ENCODE measurements at regions not wholly inside any gene's neighbourhood (a gene's known extent, or its start where the extent isn't known, plus 50 kb on each side); places are given as distances from the start of the nearest gene placed in this dataset.

DNA sequence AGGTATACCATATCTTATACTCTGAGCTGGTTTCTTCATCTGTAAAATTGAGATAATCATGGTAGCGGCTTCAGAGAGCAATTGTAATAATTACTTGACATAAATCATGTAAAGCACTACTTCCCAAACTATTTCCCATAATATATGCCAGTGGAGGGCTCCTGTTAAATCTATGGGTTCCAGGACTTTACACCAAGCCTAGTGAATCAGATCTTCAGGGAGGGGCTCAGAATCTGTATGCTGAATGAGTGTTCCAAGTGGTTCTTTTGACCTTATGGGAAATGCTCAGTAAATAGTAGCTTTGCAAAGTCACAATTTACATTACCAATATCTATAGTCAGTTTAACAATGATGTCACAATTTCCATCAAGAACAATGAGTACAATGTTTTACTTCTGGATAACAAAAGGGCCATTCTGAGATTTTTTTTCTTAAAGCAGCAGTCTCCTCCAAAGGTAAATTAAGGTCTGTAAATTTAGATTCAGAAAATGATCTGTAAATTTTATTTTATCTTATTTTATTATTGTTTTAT lies 50.9 kb upstream of the NLK start:
- DNase-seq (ENCODE audit: extremely low read depth, low read depth): no peak

Data from NCI-H460 (cell line).